HG02973 (cell line): ENCODE measurements at regions not wholly inside any gene's neighbourhood (a gene's known extent, or its start where the extent isn't known, plus 50 kb on each side); places are given as distances from the start of the nearest gene placed in this dataset.

Source experiments
- ATAC-seq: cut with Tn5 transposase; IDR thresholded peaks from one replicate; pipeline ENCODE4 v1.9.1; 2021; ENCODE audit warnings: moderate library complexity; ENCODE audit not compliant: unreplicated experiment

DNA sequence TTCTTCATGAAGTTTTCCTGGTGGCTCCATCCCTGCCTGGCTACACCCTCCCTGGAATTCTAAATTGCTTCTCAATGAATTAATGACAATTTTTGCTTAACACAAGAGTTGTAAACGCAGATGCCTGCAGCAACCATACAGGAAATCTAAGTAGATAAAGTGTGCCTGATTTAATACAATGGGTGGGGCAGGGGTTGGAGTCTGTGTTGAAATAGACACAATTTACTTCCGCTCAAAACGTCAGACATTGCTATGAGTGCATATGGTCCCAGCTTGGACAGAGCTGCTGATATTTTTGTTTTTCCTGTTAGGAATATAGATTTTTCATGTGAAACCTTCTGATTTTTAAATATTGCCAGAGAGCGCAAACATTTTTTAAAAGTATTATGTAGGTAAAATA is 1235.0 kb upstream of the SORCS1 start:
- ATAC-seq: no peak

DNA sequence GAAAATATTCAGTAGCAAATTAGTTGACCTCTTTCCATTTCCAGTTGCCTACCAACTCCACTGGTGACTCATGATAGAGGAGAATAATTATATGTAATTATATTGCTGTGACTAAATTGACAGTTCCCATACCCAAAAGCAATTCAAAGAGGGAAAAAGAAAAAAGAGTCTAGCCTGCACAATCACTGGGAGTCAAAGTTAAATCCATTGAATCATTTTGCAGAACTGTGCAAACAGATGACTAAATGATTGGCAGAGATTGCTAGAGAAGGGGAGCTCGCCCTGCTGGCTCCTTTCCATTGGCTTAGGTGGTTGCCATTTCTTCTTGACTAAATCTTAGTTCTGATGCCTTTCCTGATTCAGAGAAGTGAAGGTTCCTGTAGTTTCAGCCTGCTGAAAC is 1228.6 kb upstream of the SORCS1 start:
- no peak for ATAC-seq

DNA sequence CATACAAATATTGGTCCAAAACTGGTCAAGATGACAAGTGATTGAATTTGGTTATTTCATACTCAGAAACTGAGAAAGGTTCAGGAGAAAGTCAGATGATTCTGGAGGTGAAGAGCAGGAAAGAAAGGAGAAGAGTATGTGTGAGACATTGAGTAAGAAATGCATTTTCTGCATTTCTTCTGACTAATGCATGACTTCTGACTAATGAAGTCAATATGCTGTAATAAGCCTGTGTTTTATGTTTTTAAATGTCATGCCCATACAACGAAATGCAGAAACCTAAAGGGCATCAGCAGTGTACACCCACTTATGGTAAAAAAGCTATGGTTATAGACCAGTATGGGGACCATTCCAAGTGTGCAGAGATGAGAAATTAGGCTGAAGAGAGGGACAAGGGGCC is 1227.8 kb upstream of the SORCS1 start:
- ATAC-seq: no peak

DNA sequence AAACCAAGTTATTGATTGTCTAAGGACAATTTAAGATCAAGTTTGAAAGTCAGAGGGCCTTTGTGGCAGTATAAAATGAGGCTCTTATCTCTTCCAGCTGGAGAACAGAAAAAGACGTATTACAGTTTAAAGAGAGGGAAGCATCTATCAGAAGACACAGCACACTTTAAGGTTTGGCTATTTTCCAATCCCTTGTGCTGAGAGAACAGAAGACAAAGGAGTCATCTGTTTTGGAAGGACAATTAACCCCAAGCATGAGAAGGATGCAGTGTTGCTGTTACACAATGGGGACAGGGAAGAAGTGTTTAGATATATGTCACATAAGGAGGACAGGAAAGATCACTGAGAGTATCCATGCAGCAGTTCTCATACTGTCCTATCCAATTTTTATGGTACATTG is 1224.2 kb upstream of the SORCS1 start:
- no peak for ATAC-seq

DNA sequence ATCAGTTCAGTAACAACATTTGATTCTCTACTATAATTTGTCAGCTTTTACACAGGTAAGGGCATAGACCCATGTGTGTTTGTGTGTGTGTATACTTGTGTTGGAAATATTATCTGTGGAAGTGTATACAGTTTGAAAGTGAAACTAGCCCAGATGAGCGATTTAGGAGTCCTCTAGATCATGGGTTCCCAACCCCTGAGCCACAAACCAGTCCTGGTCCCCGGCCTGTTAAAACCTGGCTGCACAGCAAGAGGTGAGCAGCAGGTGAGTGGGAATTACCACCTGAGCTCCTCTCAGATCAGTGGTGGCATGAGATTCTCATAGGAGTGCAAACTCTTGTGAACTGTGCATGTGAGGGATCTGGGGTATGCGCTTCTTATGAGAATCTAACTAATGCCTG is 1221.5 kb upstream of the SORCS1 start:
- no peak for ATAC-seq

DNA sequence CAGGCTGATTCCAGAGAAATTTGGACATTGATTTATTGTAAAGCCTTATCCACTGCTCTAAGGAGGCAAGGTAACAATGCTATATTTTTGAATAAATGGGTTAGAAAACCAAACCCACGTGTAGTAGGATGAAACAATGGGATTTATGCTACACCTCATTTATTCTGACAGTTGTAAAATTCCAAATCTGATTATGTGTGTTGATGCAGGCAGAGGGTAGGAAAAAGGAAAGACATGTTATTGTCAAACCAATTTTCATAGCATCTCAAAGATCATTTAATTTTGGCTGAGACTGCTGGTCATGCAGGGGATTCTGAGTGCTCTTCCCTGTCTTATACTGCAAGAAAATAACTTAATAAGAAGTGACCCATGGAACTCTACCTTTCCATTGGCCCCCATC is 1219.9 kb upstream of the SORCS1 start:
- no peak for ATAC-seq

DNA sequence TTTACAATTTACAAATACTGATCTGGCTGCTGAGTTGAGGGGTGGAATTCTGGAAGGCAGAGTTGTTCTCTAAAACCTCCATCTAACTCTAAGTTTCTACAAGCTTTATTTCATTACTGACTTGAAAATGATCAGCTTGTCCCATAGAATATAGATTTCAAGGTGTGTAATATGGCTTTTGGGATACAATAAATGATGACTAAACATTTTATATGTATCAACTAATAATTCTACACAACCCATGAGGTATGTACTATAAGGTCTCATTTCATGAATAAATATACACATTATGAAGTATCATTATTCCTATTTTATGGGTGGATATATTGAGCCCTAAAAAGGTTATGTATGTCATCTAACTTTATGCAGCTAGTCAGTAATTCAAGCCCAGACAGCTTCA is 1214.3 kb upstream of the SORCS1 start:
- no peak for ATAC-seq

DNA sequence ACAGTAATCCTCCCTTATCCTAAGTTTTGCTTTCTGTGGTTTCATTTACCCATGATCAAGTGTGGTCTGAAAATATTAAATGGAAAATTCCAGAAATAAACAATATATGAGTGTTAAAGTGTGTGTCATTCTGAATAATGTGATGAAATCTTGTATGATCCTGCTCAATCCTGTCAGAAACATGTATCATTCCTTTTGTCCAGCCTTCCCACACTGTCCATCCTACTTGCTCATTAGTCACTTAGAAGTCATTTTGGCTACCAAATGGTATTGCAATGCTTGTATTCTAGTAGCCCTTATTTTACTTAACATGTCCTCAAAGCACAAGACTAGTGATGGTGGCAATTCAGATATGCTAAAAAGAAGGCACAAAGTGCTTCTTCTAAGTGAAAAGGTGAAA is 1211.2 kb upstream of the SORCS1 start:
- ATAC-seq: no peak

DNA sequence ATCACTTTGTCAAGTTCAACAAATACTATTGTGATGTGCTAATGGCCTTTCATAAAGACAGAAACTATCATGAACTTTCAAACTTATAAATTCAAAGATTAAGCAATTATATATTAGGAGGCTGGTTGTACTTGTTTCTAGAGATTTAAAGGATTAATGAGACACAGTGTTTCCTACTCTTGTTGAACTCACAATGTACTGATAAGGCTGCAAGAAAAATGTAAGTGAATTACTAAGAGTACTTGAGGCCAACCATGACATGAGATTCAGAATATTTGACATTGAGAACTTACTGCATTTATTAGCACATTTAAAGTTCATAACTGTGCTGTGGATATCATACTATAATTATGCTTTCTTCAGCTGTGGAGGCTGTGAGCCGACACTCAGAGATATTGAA is 1210.5 kb upstream of the SORCS1 start:
- ATAC-seq: no peak

DNA sequence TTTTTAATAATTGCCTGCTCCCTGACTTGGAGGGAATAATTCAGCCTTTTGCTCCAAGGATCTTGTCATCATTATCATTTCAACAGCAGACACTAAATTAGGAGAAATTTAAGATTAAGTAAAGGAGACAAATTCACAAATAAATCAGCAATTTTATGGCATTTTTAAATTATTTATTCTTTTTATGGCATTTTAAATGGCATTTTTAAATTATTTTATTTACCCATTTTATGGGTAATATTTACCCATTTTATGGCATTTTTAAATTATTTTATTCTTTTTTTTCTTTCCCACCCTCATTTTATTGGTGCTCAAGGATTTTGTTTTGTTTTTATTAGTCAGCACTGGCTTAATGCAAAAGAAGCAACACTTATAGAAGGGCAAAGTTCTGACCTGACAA is 1201.0 kb upstream of the SORCS1 start:
- ATAC-seq: no peak

DNA sequence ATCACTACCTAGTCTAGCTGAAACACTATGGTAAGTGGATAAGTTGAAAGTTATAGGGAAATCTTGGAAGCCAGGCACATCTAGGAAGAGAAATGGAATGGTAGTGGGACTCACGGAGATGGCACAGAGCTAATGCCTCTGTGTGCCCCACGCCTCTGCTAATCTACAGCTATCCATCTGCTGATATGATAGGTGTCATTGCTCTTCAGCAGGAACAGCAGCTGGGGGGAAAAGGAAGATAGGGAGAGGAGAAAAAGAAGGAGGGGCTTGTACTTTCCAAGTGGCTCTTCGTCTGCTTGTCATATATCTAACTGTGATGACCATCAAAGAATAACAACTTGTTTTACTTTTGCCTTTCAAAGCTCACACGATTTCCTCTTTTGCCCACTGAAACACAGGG is 1199.1 kb upstream of the SORCS1 start:
- no peak for ATAC-seq

DNA sequence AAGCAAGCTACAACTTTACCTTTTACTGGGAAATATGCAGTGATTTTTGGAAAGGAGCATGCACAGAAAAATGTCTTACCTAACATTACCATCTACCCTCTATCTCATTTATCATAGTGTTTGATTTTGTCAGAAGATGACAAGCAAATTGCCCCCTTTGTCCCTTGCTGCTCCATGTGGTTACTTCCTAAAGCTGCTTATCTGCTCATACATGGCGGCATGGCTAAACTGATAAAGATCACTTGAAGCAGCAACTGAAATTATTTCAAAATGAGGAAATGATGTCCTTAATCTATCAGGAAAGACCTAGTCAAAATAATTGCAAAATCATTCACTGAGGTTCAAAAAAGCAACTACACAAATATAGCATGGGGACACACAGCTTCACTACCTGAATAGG is 1198.5 kb upstream of the SORCS1 start:
- no peak for ATAC-seq

DNA sequence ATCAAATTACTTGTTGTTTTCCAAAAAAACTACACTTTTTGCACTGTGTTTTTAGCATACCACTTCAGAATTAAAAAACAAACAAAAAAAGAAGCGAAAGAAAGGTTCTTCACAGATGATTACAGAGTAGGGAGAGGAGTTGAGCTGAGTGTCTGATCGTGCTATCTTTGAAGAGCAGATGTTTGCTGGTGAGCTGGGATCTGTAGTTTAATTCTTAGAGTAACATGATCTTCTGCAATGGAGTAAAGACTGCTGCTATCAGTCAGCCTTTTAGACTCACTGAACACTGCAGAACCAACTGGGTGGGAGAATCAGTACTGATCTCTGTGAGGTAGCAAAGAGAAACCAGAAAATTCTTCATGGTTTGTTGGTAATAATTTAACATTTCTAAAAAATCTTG is 1197.8 kb upstream of the SORCS1 start:
- ATAC-seq: no peak

DNA sequence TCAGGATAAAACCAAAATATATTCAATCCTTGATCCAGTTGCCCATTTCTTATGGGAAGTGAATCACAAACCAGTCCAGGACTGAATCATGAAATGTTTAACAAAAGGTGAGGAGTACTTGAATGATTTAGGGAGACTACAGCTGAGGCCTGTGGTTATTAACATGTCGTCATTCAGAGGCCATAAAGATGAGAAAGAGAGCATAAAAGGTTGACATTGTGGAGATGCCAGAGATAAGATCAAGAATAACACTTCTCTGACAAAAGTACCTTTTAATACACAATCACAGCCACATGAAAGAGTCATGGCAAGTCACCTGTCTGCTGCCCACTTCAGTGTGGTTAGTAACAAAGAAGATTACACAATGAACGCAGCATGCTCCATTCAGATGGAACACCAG is 1195.7 kb upstream of the SORCS1 start:
- ATAC-seq: no peak

DNA sequence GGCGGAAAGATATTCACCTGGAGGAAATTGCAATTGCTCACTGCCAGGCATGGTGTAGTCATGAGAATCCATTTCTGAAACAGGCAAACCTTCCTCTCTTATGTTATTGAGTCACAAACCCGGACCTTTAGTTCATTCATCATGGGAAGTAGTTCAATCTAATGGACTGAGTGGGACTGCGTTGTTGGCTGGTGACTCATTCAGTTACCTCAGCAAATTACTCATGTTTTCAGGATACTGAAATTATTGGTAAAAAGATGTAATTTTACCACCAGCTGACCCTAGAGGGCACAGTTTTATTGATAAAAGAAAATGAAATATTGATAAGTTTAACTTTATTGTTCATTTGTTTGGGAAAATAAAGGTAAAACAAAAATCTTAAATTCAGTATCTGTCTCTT is 1194.4 kb upstream of the SORCS1 start:
- ATAC-seq: peak; percentile 85

DNA sequence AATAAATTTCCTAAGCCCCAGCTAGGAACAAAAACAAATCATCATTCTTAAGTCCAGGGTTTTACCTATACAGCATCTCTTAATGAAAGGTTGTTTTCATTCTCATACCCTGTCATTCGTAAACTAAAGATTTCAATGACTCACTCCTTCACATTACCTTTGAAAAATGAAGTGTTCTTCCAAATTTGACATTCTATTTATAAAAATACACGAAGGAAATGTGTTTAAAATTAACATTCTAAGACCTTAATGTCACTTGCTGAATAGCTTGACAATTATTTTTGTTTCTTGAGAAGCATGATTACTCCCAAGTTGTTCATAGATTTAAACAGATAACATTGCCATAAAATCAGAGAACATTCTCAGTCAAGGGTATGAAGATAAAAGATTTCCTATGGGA is 1188.3 kb upstream of the SORCS1 start:
- ATAC-seq: no peak

DNA sequence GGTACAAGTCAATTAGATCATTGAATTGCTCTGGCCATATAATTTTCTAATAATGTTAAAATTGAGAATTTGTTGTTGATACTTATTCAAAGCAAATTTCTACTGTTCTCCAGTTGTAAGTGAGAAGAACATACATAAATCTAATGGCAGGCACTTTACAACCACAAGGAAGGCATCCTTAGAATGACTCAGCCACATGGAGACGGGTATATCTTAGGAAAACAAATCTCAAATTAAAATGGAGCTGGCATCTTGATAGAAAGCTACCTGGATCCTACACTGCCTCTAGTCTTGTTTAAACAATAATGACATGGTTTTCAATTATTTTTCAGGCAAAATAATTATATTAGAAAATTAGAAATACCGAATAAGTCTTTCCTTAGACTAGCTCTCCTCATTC is 1183.7 kb upstream of the SORCS1 start:
- no peak for ATAC-seq

DNA sequence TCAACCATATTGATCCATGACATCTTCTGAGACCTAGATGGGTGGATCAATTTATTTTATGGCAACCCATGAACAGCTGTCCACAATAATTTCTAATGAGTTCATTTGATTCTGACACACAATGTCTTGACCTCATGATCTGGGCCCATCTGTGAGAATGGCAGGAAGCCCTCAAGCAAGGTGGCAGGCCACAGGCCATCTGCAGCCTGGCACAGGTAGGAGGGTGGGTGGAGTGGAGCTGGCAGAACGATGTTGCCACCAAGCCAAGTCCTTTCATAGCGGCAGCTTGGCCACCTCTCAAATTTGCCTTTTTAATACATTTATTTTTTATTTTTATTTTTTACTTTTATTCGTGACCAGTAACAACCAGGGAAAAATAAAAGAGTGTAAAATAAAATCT is 1181.6 kb upstream of the SORCS1 start:
- ATAC-seq: no peak

DNA sequence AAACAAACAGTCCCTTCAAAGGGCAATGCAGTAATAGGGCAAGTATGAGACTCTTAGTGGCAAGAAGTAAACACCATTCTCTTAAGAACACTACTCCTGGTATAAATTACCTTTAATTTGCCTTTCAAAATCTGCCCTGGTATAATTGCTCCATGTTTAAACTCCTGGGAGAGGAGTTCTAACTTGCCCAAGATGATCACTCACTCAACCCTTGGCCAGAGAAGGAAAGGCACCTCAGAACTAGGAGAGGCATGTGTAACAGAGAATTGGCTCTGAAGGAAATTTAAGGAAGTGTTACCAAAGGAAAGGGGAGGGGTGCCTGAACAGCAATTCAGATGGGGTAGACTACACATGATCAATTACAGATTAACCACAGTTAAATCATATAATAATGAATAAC is 1173.6 kb upstream of the SORCS1 start:
- no peak for ATAC-seq

DNA sequence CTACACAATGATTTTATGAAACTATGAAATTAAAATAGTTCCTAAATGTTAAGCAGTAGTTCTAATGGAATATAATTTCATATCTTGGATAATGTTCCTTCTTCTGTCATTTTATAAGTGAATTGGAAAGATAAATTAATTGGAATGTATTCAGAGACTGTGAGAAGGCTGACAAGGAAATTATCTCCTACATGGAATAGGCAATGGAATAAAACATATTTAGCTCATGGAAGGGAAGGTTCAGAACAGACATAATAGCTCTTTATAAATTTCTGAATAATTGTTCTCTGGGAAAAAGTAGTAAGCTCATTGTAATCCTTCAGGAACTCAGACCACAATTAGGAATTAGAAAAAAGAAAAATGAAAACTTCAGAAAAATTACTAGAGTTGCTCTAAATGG is 1172.3 kb upstream of the SORCS1 start:
- no peak for ATAC-seq

DNA sequence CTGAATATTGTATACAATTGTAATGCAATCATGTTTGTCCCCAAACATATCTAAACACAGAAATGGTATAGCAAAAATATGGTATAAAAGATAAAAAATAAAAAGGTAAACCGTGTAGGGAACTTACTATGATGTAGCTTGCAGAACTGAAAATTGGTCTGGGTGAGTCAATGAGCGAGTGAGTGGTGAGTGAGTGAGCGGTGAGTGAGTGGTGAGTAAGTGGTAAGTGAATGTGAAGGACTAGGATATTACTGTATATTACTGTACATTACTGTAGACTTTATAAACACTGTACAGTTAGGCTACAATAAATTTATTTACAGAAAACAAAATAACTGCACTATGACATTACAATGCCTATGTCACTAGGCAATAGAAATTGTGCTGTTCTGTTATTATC is 1163.2 kb upstream of the SORCS1 start:
- ATAC-seq: no peak

DNA sequence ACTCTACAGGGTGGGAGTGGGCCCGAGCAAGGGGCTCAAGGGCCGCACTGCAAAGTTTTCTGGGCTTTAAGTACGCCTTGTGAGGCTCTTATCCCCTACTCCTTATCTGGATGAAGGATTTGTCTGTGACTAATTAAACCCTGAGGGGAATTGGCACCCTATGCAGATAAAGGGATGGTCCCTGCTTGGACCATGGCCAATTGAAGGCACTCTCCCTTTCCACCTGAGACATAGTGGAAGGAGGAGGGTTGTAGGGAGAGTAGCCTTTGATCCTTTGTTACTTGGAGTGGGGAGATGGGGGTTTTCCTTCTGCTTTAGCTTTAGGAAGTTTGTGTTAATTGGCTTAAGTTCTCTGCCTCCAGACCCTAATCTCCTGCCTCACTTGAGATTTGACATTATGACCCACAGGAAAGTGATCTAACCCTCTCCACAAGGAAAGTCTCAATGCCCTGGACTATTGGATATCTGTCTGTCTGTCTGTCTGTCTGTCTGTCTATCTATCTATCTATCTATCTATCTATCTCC is 1158.8 kb upstream of the SORCS1 start:
- no peak for ATAC-seq

DNA sequence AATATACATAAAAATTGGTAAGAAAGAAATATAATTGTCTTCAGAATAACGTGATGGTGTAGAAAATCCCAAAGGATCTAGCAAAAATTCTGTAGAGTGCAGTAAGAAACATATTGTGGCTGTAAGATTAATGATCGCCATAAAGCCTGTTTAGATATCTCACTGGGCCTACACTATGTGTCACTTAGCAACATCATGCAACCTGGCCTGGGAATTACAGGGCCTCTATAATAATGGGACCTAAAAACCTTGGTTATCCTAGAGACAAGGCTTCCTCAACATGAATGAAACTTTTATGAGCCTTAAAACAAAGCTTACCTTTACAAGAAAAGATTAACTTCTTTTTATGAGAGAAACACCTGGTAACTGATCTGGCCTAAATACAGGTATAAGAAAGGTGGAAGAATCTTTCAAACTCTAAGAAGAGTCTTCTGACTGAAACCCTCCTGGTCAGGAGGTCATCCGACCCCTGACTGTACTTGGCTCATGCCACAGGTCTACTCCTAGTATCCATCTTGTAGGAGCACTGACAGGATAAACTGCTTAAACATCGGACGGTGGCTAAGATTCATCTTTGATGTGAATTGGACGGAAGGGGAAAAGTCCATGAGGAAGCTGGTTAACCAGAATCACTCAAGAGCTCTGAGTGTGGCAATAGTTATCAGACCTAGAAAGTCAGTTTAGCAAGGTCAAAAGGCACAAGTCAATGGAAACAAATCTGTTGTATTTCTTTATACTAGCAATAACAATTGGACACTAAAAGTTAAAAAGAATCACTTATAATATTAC is 1155.1 kb upstream of the SORCS1 start:
- ATAC-seq: no peak
